A673 (cell line): ENCODE measurements at regions not wholly inside any gene's neighbourhood (a gene's known extent, or its start where the extent isn't known, plus 50 kb on each side); places are given as distances from the start of the nearest gene placed in this dataset.

Source experiments
- BruUV-seq: library from RNA; stranded (reverse); fragments of 400-500 nt; replicated peaks from 2 replicates; lab custom pipeline; 2021; lab: Mats Ljungman, UMichigan
- CTCF ChIA-PET: fragments of 300-600 bp; sonication (Branson Sonifier 250); formaldehyde crosslinking; loops from one replicate; lab custom pipeline; 2022; ENCODE audit warnings: antibody characterized with exemption; lab: Charles Lee
- POLR2A ChIA-PET: fragments of 300-600 bp; sonication (Branson Sonifier 250); formaldehyde crosslinking; loops from one replicate; lab custom pipeline; 2022; ENCODE audit warnings: antibody characterized with exemption; ENCODE audit not compliant: low non-redundant PET; lab: Charles Lee
- DNase-seq: peaks from one replicate; pipeline ENCODE4 v3.0.0-alpha.2; 2015; ENCODE audit warnings: low spot score
- H3K27ac ChIP-seq: fragments of 200-600 bp; sonication (generic); 2 replicates; pipeline ENCODE4 v1.5.1; 2016; ENCODE audit warnings: mixed run types, low read depth, mild to moderate bottlenecking, mixed read lengths, antibody characterized with exemption, low read length; ENCODE audit not compliant: poor library complexity, severe bottlenecking
- H3K27me3 ChIP-seq: fragments of 200-600 bp; sonication (generic); replicated peaks from 2 replicates; pipeline ENCODE4 v1.6.1; 2017; ENCODE audit warnings: mixed run types, low read depth, mild to moderate bottlenecking, mixed read lengths, antibody characterized with exemption, low read length; ENCODE audit not compliant: insufficient read depth, poor library complexity
- H3K36me3 ChIP-seq: fragments of 200-600 bp; sonication (generic); 2 replicates; pipeline ENCODE4 v1.6.1; 2016; ENCODE audit warnings: mixed run types, mild to moderate bottlenecking, mixed read lengths, antibody characterized with exemption, low read length; ENCODE audit not compliant: insufficient read depth, poor library complexity, severe bottlenecking
- H3K4me1 ChIP-seq: fragments of 200-600 bp; sonication (generic); 2 replicates; pipeline ENCODE4 v1.6.1; 2017; ENCODE audit warnings: mixed run types, mild to moderate bottlenecking, mixed read lengths, antibody characterized with exemption, low read length; ENCODE audit not compliant: insufficient read depth, poor library complexity, severe bottlenecking
- H3K4me3 ChIP-seq: fragments of 200-600 bp; sonication (generic); 2 replicates; pipeline ENCODE4 v1.5.1; 2016; ENCODE audit warnings: low read depth, mixed run types, mild to moderate bottlenecking, mixed read lengths, low read length; ENCODE audit not compliant: poor library complexity, severe bottlenecking
- H3K9me3 ChIP-seq: fragments of 200-600 bp; sonication (generic); 2 replicates; pipeline ENCODE4 v1.6.1; 2016; ENCODE audit warnings: mixed run types, low read depth, mild to moderate bottlenecking, mixed read lengths, antibody characterized with exemption, low read length; ENCODE audit not compliant: poor library complexity, severe bottlenecking
- CTCF ChIP-seq: fragments of 300-800, 200-600 bp; sonication (generic); conservative IDR thresholded peaks from 2 replicates; pipeline ENCODE4 v1.5.1; 2017; ENCODE audit warnings: low read depth, mild to moderate bottlenecking, antibody characterized with exemption, low read length, moderate library complexity, mixed read lengths
- EZH2 ChIP-seq: fragments of 200-600 bp; sonication (generic); IDR thresholded peaks from 2 replicates; pipeline ENCODE4 v1.6.1; 2017; ENCODE audit warnings: borderline replicate concordance, low read depth, mild to moderate bottlenecking, mixed read lengths, antibody characterized with exemption, low read length; ENCODE audit not compliant: poor library complexity, severe bottlenecking
- intact Hi-C: fragments of 100-400 bp; cut with micrococcal nuclease; formaldehyde crosslinking; loops from one replicate; pipeline ENCODE4 v1.10.0; 2022; ENCODE audit not compliant: unreplicated experiment

GRCh38 chr12:76284816-76285750 is 63.1 kb downstream of the BBS10 start:
- Histone ChIP-seq H3K27me3 (no peaks in the 10 kb centered on the region), H3K4me1 (no peaks in the 10 kb centered on the region), H3K4me3 (no peak overlapping the region), H3K36me3 (no peaks in the 10 kb centered on the region), H3K27ac (no peak overlapping the region), H3K9me3 (no peaks in the 10 kb centered on the region)
- intact Hi-C loops = no loop called here
- TF ChIP-seq EZH2 (no peak), CTCF (no peak)
- DNase-seq = no peak
- no TSS peak for BruUV-seq
- POLR2A ChIA-PET = no interaction called here
- CTCF ChIA-PET = no interaction called here

- Histone ChIP-seq H3K27me3 (no peaks in the 10 kb centered on the region), H3K4me3 (no peak overlapping the region), H3K36me3 (no peaks in the 10 kb centered on the region), H3K4me1 (no peaks in the 10 kb centered on the region), H3K27ac (no peak overlapping the region), H3K9me3 (no peaks in the 10 kb centered on the region)
- BruUV-seq = no TSS peak
- intact Hi-C loops = no loop called here
- POLR2A ChIA-PET = no interaction called here
- no peak for DNase-seq
- CTCF ChIA-PET = no interaction called here
- TF ChIP-seq CTCF = no peak
- TF ChIP-seq EZH2 = no peak
Observed at GRCh38 chr12:76282744-76283143, 65.5 kb downstream of the BBS10 start.

- H3K4me3 ChIP-seq = no peak overlapping the region
- H3K9me3 ChIP-seq = no peaks in the 10 kb centered on the region
- no peak for DNase-seq
- BruUV-seq = no TSS peak
- H3K4me1 ChIP-seq = no peaks in the 10 kb centered on the region
- TF ChIP-seq CTCF (no peak), EZH2 (no peak)
- ChIA-PET CTCF (no interaction called here), POLR2A (no interaction called here)
- H3K27ac ChIP-seq = no peak overlapping the region
- no peaks in the 10 kb centered on the region for H3K27me3 ChIP-seq
- intact Hi-C loops = no loop called here
- no peaks in the 10 kb centered on the region for H3K36me3 ChIP-seq
Observed at GRCh38 chr12:76277480-76277879, 70.7 kb downstream of the BBS10 start.
